ENCODE measurements at regions not wholly inside any gene's neighbourhood (a gene's known extent, or its start where the extent isn't known, plus 50 kb on each side); places are given as distances from the start of the nearest gene placed in this dataset.

- DNase-seq (ENCODE audit: low read depth in 2 of 2), result no peak
- TF ChIP-seq CTCF (IDR thresholded peaks at IDR 0.05; ENCODE audit: low read depth, low read length), result no peak
These were observed 304.0 kb upstream of the PITX2 start for GRCh38 chr4:110926841-110927400.

DNA sequence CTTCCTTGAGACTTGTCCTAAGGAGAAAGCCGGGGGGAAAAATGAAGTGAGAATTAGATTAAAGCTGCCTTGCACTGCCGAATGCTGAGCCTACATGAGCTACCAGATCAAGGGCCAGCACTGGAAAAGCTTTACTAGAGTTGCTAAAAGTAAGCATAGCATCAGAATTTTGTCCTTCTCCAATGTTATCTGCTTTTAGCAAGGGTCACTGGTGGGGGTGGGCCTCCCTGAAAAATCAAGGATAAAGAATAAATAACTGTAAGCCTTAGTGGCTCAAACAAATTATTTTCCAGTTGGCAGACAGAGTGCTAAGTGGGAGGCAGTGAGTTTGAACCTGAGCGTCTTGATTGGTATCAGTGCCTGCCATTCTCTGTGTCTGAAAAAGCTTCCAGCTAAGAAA, 310.5 kb upstream of the PITX2 start:
- TF ChIP-seq CTCF (IDR thresholded peaks at IDR 0.05; ENCODE audit: low read depth, low read length), result no peak
- no peak for DNase-seq (ENCODE audit: low read depth in 2 of 2)
- H3K4me3 ChIP-seq (replicated peaks in 1 of 2; ENCODE audit: low read depth in 2 of 2, low read length in 2 of 2), result no peak overlapping the region

More at GRCh38 chr4:110926841-110927400, 304.0 kb upstream of the PITX2 start:
- H3K4me3 ChIP-seq (replicated peaks in 1 of 2; ENCODE audit: low read depth in 2 of 2, low read length in 2 of 2), result no peak overlapping the region

GRCh38 chr4:110944501-110944900, 321.6 kb upstream of the PITX2 start:
- no peak overlapping the region for H3K4me3 ChIP-seq (replicated peaks in 1 of 2; ENCODE audit: low read depth in 2 of 2, low read length in 2 of 2)
- no peak for DNase-seq (ENCODE audit: low read depth in 2 of 2)
- TF ChIP-seq CTCF (IDR thresholded peaks at IDR 0.05; ENCODE audit: low read depth, low read length), result no peak

DNA sequence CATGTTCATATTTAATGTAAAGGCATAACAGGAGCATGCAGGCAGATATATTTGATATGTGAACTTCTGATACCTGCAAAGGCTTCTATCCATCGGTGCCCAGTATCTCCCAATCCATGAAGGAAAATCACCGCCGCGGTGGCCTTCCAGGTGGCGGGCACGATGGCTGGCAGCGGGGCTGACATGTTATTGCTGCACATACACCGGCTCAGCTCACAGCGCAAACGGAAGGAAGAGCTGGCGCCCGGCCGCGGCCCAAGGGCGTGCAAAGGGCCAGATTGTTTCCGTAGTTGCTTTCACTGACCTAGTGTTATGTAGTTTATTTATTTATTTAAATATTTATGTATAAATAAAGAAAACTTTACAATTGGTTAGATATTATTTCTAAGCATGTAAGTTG, 322.7 kb upstream of the PITX2 start:
- TF ChIP-seq CTCF (IDR thresholded peaks at IDR 0.05; ENCODE audit: low read depth, low read length), result no peak
- no peak overlapping the region for H3K4me3 ChIP-seq (replicated peaks in 1 of 2; ENCODE audit: low read depth in 2 of 2, low read length in 2 of 2)
- no peak for DNase-seq (ENCODE audit: low read depth in 2 of 2)

DNA sequence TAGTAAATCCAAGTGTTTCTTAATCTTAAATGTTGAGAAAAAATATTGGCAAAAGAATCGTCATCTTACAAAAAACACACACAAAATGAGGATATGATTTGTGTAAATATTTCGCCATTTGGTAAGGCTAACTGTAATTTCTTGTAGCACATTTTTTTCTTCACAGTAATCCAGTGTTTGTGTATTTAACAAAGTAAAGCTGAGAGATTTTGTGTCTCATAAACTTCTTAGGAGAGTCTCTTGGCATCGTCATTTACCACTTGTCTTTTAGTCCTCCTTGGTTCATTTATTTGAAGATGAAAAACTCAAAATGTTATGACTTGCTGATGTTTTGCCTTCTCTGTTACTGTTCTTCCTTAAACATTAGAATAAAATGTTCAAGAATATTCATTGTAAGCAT, 326.7 kb upstream of the PITX2 start:
- no peak overlapping the region for H3K4me3 ChIP-seq (replicated peaks in 1 of 2; ENCODE audit: low read depth in 2 of 2, low read length in 2 of 2)

DNA sequence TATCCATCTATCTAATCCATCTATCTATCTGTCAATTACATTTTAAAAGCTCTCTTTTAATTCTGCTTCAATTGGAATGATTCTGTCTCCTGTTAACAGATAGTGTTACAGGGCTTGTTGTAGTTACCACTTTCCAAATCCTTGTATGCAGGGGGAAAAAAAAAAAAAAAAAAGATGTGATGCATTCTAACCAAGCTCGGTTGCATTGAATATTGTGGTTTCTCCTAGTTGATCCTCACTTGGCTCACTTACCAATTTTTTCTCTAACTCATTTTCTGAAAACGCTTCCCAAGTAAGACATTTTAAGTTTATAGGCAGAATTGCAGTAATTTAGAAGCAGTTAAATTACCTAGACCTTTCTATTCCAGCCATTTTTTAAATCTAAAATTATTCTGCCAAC, 327.9 kb upstream of the PITX2 start:
- no peak for DNase-seq (ENCODE audit: low read depth in 2 of 2)
- TF ChIP-seq CTCF (IDR thresholded peaks at IDR 0.05; ENCODE audit: low read depth, low read length), result no peak
- no peak overlapping the region for H3K4me3 ChIP-seq (replicated peaks in 1 of 2; ENCODE audit: low read depth in 2 of 2, low read length in 2 of 2)

More for the DNA sequence above, 326.7 kb upstream of the PITX2 start:
- no peak for DNase-seq (ENCODE audit: low read depth in 2 of 2)
- TF ChIP-seq CTCF (IDR thresholded peaks at IDR 0.05; ENCODE audit: low read depth, low read length), result no peak

- no peak for DNase-seq (ENCODE audit: low read depth in 2 of 2)
- no peak overlapping the region for H3K4me3 ChIP-seq (replicated peaks in 1 of 2; ENCODE audit: low read depth in 2 of 2, low read length in 2 of 2)
- no peak for TF ChIP-seq CTCF (IDR thresholded peaks at IDR 0.05; ENCODE audit: low read depth, low read length)
These were observed 330.3 kb upstream of the PITX2 start for GRCh38 chr4:110953191-110953590.
